CD14-positive monocyte (primary cell): ENCODE measurements at regions not wholly inside any gene's neighbourhood (a gene's known extent, or its start where the extent isn't known, plus 50 kb on each side); places are given as distances from the start of the nearest gene placed in this dataset.

Source experiments
- DNase-seq, 3 donors: peaks; one replicate each; pipeline ENCODE4 v3.0.0-alpha.2; 2011 to 2022
- H2AFZ ChIP-seq: 2 replicates; pipeline ENCODE4 v1.6.0; 2012; ENCODE audit warnings: mild to moderate bottlenecking, low read depth, low read length, inconsistent platforms; ENCODE audit not compliant: insufficient read depth, poor library complexity, severe bottlenecking
- H3K27ac ChIP-seq, 2 donors: 1 replicate in 1 of 2; 2 replicates in 1 of 2; pipeline ENCODE4 v1.5.1; 2012 to 2013; ENCODE audit warnings: low read length in 2 of 2, control low read depth in 1 of 2, inconsistent platforms in 1 of 2, low read depth in 1 of 2, mild to moderate bottlenecking in 1 of 2
- H3K27me3 ChIP-seq, 2 donors: one replicate each; pipeline versions ENCODE4 v1.6.0 to v1.6.1; 2011 to 2013; ENCODE audit warnings: low read length in 2 of 2; ENCODE audit not compliant: control insufficient read depth in 2 of 2, insufficient read depth in 2 of 2
- H3K36me3 ChIP-seq, 2 donors: replicated peaks in 1 of 2; 1 replicate in 1 of 2; 2 replicates in 1 of 2; pipeline versions ENCODE4 v1.5.1 to v1.6.1; 2012 to 2013; ENCODE audit warnings: low read length in 2 of 2, control low read depth in 1 of 2, inconsistent platforms in 1 of 2, mild to moderate bottlenecking in 1 of 2; ENCODE audit not compliant: insufficient read depth in 2 of 2, control insufficient read depth in 1 of 2
- H3K4me1 ChIP-seq, 2 donors: 1 replicate in 1 of 2; 2 replicates in 1 of 2; pipeline versions ENCODE4 v1.5.1 to v1.6.1; 2012 to 2013; ENCODE audit warnings: low read length in 2 of 2, control low read depth in 1 of 2, inconsistent platforms in 1 of 2, mild to moderate bottlenecking in 1 of 2, moderate library complexity in 1 of 2; ENCODE audit not compliant: insufficient read depth in 2 of 2, control insufficient read depth in 1 of 2
- H3K4me2 ChIP-seq: replicated peaks from 2 replicates; pipeline ENCODE3; 2012; ENCODE audit warnings: low read length, moderate library complexity, mild to moderate bottlenecking; ENCODE audit not compliant: poor library complexity, severe bottlenecking; ENCODE audit errors: extremely low read depth
- H3K4me3 ChIP-seq, 3 experiments: fragments of 200-600 bp in 1 of 3; sonication (generic) in 1 of 3; replicated peaks in 1 of 3; 1 replicate in 2 of 3; 2 replicates in 1 of 3; pipeline ENCODE4 v1.5.1; 2011 to 2013; ENCODE audit warnings: low read length in 3 of 3, mild to moderate bottlenecking in 3 of 3, control low read depth in 2 of 3, low read depth in 2 of 3, inconsistent platforms in 1 of 3, moderate library complexity in 1 of 3
- H3K79me2 ChIP-seq: 2 replicates; pipeline ENCODE4 v1.6.0; 2012; ENCODE audit warnings: mild to moderate bottlenecking, control low read depth, inconsistent platforms, low read length, moderate library complexity; ENCODE audit not compliant: insufficient read depth
- H3K9ac ChIP-seq: 2 replicates; pipeline ENCODE4 v1.6.0; 2017; ENCODE audit warnings: low read length, mild to moderate bottlenecking; ENCODE audit not compliant: insufficient read depth, poor library complexity, severe bottlenecking
- H3K9me3 ChIP-seq, 2 donors: replicated peaks in 1 of 2; 1 replicate in 1 of 2; 2 replicates in 1 of 2; pipeline versions ENCODE4 v1.5.1 to v1.6.1; 2012 to 2013; ENCODE audit warnings: low read length in 2 of 2, control low read depth in 1 of 2; ENCODE audit not compliant: control insufficient read depth in 1 of 2, insufficient read depth in 1 of 2
- H4K20me1 ChIP-seq: 2 replicates; pipeline ENCODE4 v1.6.0; 2012; ENCODE audit warnings: mild to moderate bottlenecking, low read length, control low read depth, moderate library complexity; ENCODE audit not compliant: insufficient read depth
- H3K27ac Mint-ChIP-seq, 7 donors: one replicate each; pipeline ENCODE4 v1.8.0; 2020; ENCODE audit warnings: mild to moderate bottlenecking in 7 of 7, mixed read lengths in 7 of 7, moderate library complexity in 6 of 7, inconsistent platforms in 2 of 7
- H3K27me3 Mint-ChIP-seq, 3 donors: one replicate each; pipeline ENCODE4 v1.8.0; 2021 to 2022; ENCODE audit warnings: low read depth in 3 of 3, mild to moderate bottlenecking in 3 of 3, mixed read lengths in 3 of 3, moderate library complexity in 3 of 3, inconsistent platforms in 1 of 3
- H3K36me3 Mint-ChIP-seq, 2 donors: one replicate each; pipeline ENCODE4 v1.8.0; 2020; ENCODE audit warnings: mixed read lengths in 2 of 2, inconsistent platforms in 1 of 2, mild to moderate bottlenecking in 1 of 2
- H3K4me1 Mint-ChIP-seq: one replicate; pipeline ENCODE4 v1.8.0; 2020; ENCODE audit warnings: mild to moderate bottlenecking, mixed read lengths
- H3K4me3 Mint-ChIP-seq, 2 donors: one replicate each; pipeline ENCODE4 v1.8.0; 2020; ENCODE audit warnings: mild to moderate bottlenecking in 2 of 2, mixed read lengths in 2 of 2, moderate library complexity in 1 of 2
- H3K9me3 Mint-ChIP-seq, 7 donors: one replicate each; pipeline ENCODE4 v1.8.0; 2020 to 2022; ENCODE audit warnings: mixed read lengths in 7 of 7, mild to moderate bottlenecking in 6 of 7, moderate library complexity in 6 of 7, inconsistent platforms in 2 of 7
- CTCF ChIP-seq: fragments of 200-600 bp; IDR thresholded peaks from one replicate; pipeline ENCODE4 v1.8.0; 2022; ENCODE audit warnings: antibody characterized with exemption, mild to moderate bottlenecking
- WGBS: methylation state at CpG from one replicate; pipeline ENCODE4 v1.1.5; 2013; ENCODE audit warnings: missing lambda C conversion rate; ENCODE audit not compliant: insufficient coverage; 5-methylcytosine and 5-hydroxymethylcytosine counted together
- intact Hi-C, 2 donors: fragments of 100-400 bp; cut with micrococcal nuclease; formaldehyde crosslinking; loops; one replicate each; pipeline versions ENCODE4 v1.15.0 to v1.15.1; 2023

- no peak overlapping the region for H3K4me3 ChIP-seq
- no peak for DNase-seq
- H3K9ac ChIP-seq: no peak overlapping the region
- no peak overlapping the region for H3K27ac Mint-ChIP-seq
- no CpG with 5 or more reads among the region's 7 CpGs for WGBS
- intact Hi-C loops: no loop called here
- no peaks in the 10 kb centered on the region for H3K9me3 Mint-ChIP-seq
- no peaks in the 10 kb centered on the region for H3K9me3 ChIP-seq
- no peak overlapping the region for H3K4me2 ChIP-seq
- no peak overlapping the region for H2AFZ ChIP-seq
- H3K36me3 Mint-ChIP-seq: no peaks in the 10 kb centered on the region
- H3K27me3 Mint-ChIP-seq: peaks cover 0 to 2% (median 0%) of the 10 kb centered on the region in 3 donors
- H3K4me3 Mint-ChIP-seq: no peak overlapping the region
- no peaks in the 10 kb centered on the region for H3K79me2 ChIP-seq
- TF ChIP-seq CTCF: no peak
- no peaks in the 10 kb centered on the region for H3K36me3 ChIP-seq
- H3K4me1 ChIP-seq: no peaks in the 10 kb centered on the region
- H3K27ac ChIP-seq: no peak overlapping the region
- H3K27me3 ChIP-seq: no peaks in the 10 kb centered on the region
- H3K4me1 Mint-ChIP-seq: peaks cover 9% of the 10 kb centered on the region
- no peaks in the 10 kb centered on the region for H4K20me1 ChIP-seq
These were observed 119.9 kb downstream of the MBL2 start for GRCh38 chr10:52652431-52653262.

GRCh38 chr10:52653263-52653909 lies 119.2 kb downstream of the MBL2 start:
- Mint-ChIP-seq H3K4me3 (no peak overlapping the region), H3K9me3 (no peaks in the 10 kb centered on the region), H3K36me3 (no peaks in the 10 kb centered on the region), H3K27ac (no peak overlapping the region), H3K27me3 (peaks cover 0 to 2% (median 0%) of the 10 kb centered on the region in 3 donors), H3K4me1 (peaks cover 9% of the 10 kb centered on the region)
- H3K9me3 ChIP-seq: no peaks in the 10 kb centered on the region
- H3K79me2 ChIP-seq: no peaks in the 10 kb centered on the region
- H3K36me3 ChIP-seq: no peaks in the 10 kb centered on the region
- H2AFZ ChIP-seq: no peak overlapping the region
- H3K27me3 ChIP-seq: no peaks in the 10 kb centered on the region
- no peak for DNase-seq
- H3K4me1 ChIP-seq: no peaks in the 10 kb centered on the region
- intact Hi-C loops: no loop called here
- H3K9ac ChIP-seq: no peak overlapping the region
- no peak overlapping the region for H3K27ac ChIP-seq
- 86% methylated on average over 3 of the region's 5 CpGs for WGBS
- no peak overlapping the region for H3K4me2 ChIP-seq
- no peaks in the 10 kb centered on the region for H4K20me1 ChIP-seq
- TF ChIP-seq CTCF: no peak
- no peak overlapping the region for H3K4me3 ChIP-seq
